Glutamatergic neuron (in vitro differentiated cells): ENCODE measurements at regions not wholly inside any gene's neighbourhood (a gene's known extent, or its start where the extent isn't known, plus 50 kb on each side); places are given as distances from the start of the nearest gene placed in this dataset.

Experiments used
- DNase-seq: peaks from one replicate; pipeline ENCODE4 v3.0.0; 2022
- H3K27ac Mint-ChIP-seq: one replicate; pipeline ENCODE4 v1.8.0; 2020; ENCODE audit warnings: mild to moderate bottlenecking, mixed read lengths, inconsistent platforms; ENCODE audit not compliant: unreplicated experiment
- H3K27me3 Mint-ChIP-seq: one replicate; pipeline ENCODE4 v1.8.0; 2020; ENCODE audit warnings: mild to moderate bottlenecking, moderate library complexity, mixed read lengths, inconsistent platforms; ENCODE audit not compliant: unreplicated experiment
- H3K36me3 Mint-ChIP-seq: one replicate; pipeline ENCODE4 v1.8.0; 2020; ENCODE audit warnings: mild to moderate bottlenecking, mixed read lengths, inconsistent platforms; ENCODE audit not compliant: unreplicated experiment
- H3K4me1 Mint-ChIP-seq: one replicate; pipeline ENCODE4 v1.8.0; 2020; ENCODE audit warnings: mild to moderate bottlenecking, low read depth, mixed read lengths, inconsistent platforms; ENCODE audit not compliant: unreplicated experiment
- H3K4me3 Mint-ChIP-seq: one replicate; pipeline ENCODE4 v1.8.0; 2020; ENCODE audit warnings: mild to moderate bottlenecking, mixed read lengths, inconsistent platforms; ENCODE audit not compliant: unreplicated experiment
- H3K9me3 Mint-ChIP-seq: one replicate; pipeline ENCODE4 v1.8.0; 2020; ENCODE audit warnings: mild to moderate bottlenecking, moderate library complexity, mixed read lengths, inconsistent platforms; ENCODE audit not compliant: unreplicated experiment
- TF ChIP-seq, protein P1 (sequence below): fragments of 200-600 bp; sonication (generic); IDR thresholded peaks from one replicate; pipeline ENCODE4 v1.5.0; 2021; ENCODE audit not compliant: partially characterized antibody, unreplicated experiment

DNA sequence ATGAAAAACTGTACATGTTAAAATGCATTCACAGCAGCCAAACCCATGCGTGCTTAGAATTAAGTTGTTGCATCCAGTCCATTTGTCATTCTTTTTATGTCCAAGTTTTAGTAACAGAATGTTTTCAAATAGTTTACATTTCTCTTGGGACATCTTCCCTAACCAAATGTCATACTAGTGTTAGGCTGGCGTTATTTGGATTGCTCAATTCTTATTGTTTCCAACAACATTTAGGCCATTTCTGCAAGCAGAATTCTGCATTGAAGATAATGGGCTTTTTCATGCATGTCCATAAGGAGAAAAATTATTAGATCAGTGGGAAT lies 203.0 kb downstream of the HIBADH start:
- Mint-ChIP-seq H3K4me3 (no peak overlapping the region), H3K27ac (no peak overlapping the region), H3K27me3 (peaks cover 5% of the 10 kb centered on the region), H3K9me3 (peaks cover 8% of the 10 kb centered on the region), H3K4me1 (peaks cover 16% of the 10 kb centered on the region), H3K36me3 (no peaks in the 10 kb centered on the region)
- DNase-seq: no peak
- TF ChIP-seq, protein P1, sequence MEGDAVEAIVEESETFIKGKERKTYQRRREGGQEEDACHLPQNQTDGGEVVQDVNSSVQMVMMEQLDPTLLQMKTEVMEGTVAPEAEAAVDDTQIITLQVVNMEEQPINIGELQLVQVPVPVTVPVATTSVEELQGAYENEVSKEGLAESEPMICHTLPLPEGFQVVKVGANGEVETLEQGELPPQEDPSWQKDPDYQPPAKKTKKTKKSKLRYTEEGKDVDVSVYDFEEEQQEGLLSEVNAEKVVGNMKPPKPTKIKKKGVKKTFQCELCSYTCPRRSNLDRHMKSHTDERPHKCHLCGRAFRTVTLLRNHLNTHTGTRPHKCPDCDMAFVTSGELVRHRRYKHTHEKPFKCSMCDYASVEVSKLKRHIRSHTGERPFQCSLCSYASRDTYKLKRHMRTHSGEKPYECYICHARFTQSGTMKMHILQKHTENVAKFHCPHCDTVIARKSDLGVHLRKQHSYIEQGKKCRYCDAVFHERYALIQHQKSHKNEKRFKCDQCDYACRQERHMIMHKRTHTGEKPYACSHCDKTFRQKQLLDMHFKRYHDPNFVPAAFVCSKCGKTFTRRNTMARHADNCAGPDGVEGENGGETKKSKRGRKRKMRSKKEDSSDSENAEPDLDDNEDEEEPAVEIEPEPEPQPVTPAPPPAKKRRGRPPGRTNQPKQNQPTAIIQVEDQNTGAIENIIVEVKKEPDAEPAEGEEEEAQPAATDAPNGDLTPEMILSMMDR: no peak

DNA sequence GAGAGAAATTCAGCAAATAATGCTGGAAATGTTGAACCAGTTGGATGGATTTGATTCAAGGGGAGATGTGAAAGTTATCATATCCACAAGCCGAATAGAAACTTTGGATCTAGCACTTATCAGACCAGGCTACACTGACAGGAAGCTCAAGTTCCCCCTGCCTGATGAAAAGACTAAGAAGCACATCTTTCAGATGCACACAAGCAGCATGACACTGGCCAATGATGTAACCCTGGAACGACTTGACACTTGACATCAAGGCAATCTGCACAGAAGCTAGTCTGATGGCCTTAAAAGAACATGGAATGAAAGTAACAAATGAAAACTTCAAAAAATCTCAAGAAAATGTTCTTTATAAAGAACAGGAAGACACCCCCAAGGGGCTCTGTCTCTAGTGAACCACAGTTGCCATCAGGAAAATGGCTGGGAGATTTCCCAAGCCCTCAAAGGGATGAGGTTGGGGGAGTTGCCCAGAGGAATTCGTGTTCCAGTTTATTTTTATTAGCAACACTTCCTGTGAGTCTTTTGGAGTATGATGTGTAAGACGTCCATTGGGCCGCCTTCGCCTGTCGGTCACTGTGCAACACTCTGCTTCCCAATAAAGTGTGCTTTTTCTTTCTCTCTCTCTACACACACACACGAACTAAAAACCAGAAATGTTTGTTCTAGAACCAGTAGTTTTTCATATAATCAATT lies 200.0 kb downstream of the HIBADH start:
- Mint-ChIP-seq H3K9me3 (peaks cover 11% of the 10 kb centered on the region), H3K4me1 (peaks cover 25% of the 10 kb centered on the region), H3K27me3 (peaks cover 5% of the 10 kb centered on the region), H3K36me3 (no peaks in the 10 kb centered on the region), H3K4me3 (no peak overlapping the region), H3K27ac (no peak overlapping the region)
- DNase-seq: no peak
- TF ChIP-seq, protein P1: no peak

DNA sequence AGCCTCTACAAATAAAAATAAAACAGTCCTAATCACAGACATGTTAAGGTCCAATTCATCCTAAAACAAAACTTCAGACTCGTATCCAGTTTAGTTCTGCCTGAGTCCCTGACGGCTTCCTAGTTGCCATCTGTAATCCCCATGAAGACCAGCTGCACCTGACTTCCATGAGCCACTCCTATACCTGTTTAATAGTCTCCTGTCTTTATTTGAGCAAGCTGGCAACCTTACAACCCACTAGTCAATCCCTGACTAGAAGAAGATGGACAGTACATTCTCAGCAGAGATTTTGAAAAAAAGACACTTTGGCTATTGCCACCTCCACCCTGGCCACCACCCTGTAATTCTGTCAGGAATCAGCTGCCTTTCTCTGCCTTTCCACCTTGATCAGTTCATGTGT lies 197.7 kb downstream of the HIBADH start:
- Mint-ChIP-seq H3K36me3 (no peaks in the 10 kb centered on the region), H3K27ac (no peak overlapping the region), H3K9me3 (peaks cover 3% of the 10 kb centered on the region), H3K4me3 (no peak overlapping the region), H3K27me3 (peaks cover 2% of the 10 kb centered on the region), H3K4me1 (peaks cover 10% of the 10 kb centered on the region)
- DNase-seq: no peak
- TF ChIP-seq, protein P1: no peak

DNA sequence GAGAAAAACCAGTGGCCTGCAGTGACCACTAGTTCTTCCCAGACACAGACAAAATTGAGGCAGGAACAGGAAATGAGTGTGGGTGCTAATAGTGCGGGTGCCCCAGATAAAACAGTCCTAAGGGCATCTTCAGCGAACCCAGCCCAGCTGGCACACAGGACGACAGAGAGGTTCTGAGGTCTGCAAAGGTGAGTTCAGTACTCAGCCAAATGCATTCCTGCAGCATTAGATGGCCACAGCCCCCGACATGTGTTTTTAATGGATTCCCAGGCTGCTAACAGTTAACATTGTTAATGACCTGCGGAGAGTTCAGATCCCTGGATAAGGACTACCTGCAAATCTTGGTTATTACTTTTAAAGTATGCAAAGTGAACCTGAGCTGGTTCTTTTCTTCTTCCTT lies 196.0 kb downstream of the HIBADH start:
- Mint-ChIP-seq H3K9me3 (peaks cover 3% of the 10 kb centered on the region), H3K4me3 (no peak overlapping the region), H3K36me3 (no peaks in the 10 kb centered on the region), H3K4me1 (peaks cover 10% of the 10 kb centered on the region), H3K27ac (no peak overlapping the region), H3K27me3 (peaks cover 2% of the 10 kb centered on the region)
- DNase-seq: no peak
- TF ChIP-seq, protein P1: no peak

DNA sequence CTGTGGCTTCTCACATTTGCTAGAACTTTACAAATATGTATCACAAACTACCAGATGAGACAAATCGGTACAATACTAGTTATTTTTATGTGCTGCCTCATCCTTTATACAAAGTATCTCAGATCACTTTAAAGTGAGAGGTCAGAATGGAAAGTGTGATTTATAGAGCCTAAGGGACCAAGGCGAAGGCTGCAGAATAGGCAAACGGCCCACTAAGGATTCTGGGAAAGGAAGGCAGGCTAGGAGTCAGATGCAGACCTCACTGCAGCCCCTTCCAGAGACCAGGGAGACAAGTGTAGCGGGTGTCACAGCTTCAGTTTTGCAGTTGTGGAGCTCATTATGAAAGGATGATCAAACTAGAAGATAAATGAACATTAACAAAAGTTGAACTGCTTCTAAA lies 190.6 kb downstream of the HIBADH start:
- peaks cover 16% of the 10 kb centered on the region for H3K4me1 Mint-ChIP-seq
- TF ChIP-seq, protein P1: no peak
- no peak overlapping the region for H3K27ac Mint-ChIP-seq
- no peaks in the 10 kb centered on the region for H3K27me3 Mint-ChIP-seq
- H3K36me3 Mint-ChIP-seq: no peaks in the 10 kb centered on the region
- no peak for DNase-seq
- no peak overlapping the region for H3K4me3 Mint-ChIP-seq
- H3K9me3 Mint-ChIP-seq: no peaks in the 10 kb centered on the region
